ENCODE measurements at regions not wholly inside any gene's neighbourhood (a gene's known extent, or its start where the extent isn't known, plus 50 kb on each side); places are given as distances from the start of the nearest gene placed in this dataset.

GRCh38 chr2:12486205-12487118 lies 230.3 kb upstream of the TRIB2 start:
- peaks cover 8% of the 10 kb centered on the region; the same call in 1 of the 2 replicates for H3K9me3 ChIP-seq (ENCODE audit: control insufficient read depth, insufficient read depth, low read depth, low read length)
- DNase-seq (ENCODE audit: low read depth, low spot score) (no peak), ATAC-seq (peak; percentile 68)
- 0 out of 2 replicates have a peak, but pooled peaks cover 4% of the 10 kb centered on the region for H3K4me1 ChIP-seq (ENCODE audit: control insufficient read depth, insufficient read depth, low read length)
- H3K27me3 ChIP-seq (ENCODE audit: control insufficient read depth, insufficient read depth, low read length): no peaks in the 10 kb centered on the region
- no peak overlapping the region for H3K27ac ChIP-seq (ENCODE audit: low read length)
- POLR2A ChIA-PET: no interaction called here
- BruUV-seq (replicated peaks): no TSS peak
- CTCF ChIA-PET: no interaction called here
- H3K4me3 ChIP-seq (ENCODE audit: low read depth in 2 of 2, low read length in 2 of 2): no peak overlapping the region
- in situ Hi-C loops (cut with HindIII; ENCODE audit: low pct_unique_long_range_greater_than_20kb, low sequenced_read_pairs): no loop called here
- no peaks in the 10 kb centered on the region for H3K36me3 ChIP-seq (ENCODE audit: control insufficient read depth, insufficient read depth, low read length)
- TF ChIP-seq SIN3A (IDR thresholded peaks at IDR 0.05; ENCODE audit: borderline replicate concordance, insufficient read depth, low read depth, low read length) (no peak), REST (IDR thresholded peaks at IDR 0.05; ENCODE audit: insufficient read depth in 1 of 2, low read depth in 2 of 2, low read length in 1 of 2) (no peak), TCF7L2 (IDR thresholded peaks at IDR 0.05; ENCODE audit: low read depth, low read length) (no peak; the same call in 1 of the 2 replicates), POLR2AphosphoS5 (IDR thresholded peaks at IDR 0.05; ENCODE audit: low read depth, low read length) (no peak)
- TF ChIP-seq, protein P1, sequence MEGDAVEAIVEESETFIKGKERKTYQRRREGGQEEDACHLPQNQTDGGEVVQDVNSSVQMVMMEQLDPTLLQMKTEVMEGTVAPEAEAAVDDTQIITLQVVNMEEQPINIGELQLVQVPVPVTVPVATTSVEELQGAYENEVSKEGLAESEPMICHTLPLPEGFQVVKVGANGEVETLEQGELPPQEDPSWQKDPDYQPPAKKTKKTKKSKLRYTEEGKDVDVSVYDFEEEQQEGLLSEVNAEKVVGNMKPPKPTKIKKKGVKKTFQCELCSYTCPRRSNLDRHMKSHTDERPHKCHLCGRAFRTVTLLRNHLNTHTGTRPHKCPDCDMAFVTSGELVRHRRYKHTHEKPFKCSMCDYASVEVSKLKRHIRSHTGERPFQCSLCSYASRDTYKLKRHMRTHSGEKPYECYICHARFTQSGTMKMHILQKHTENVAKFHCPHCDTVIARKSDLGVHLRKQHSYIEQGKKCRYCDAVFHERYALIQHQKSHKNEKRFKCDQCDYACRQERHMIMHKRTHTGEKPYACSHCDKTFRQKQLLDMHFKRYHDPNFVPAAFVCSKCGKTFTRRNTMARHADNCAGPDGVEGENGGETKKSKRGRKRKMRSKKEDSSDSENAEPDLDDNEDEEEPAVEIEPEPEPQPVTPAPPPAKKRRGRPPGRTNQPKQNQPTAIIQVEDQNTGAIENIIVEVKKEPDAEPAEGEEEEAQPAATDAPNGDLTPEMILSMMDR (IDR thresholded peaks at IDR 0.05): no peak
- intact Hi-C loops (cut with micrococcal nuclease; ENCODE audit: unreplicated experiment): no loop called here

DNA sequence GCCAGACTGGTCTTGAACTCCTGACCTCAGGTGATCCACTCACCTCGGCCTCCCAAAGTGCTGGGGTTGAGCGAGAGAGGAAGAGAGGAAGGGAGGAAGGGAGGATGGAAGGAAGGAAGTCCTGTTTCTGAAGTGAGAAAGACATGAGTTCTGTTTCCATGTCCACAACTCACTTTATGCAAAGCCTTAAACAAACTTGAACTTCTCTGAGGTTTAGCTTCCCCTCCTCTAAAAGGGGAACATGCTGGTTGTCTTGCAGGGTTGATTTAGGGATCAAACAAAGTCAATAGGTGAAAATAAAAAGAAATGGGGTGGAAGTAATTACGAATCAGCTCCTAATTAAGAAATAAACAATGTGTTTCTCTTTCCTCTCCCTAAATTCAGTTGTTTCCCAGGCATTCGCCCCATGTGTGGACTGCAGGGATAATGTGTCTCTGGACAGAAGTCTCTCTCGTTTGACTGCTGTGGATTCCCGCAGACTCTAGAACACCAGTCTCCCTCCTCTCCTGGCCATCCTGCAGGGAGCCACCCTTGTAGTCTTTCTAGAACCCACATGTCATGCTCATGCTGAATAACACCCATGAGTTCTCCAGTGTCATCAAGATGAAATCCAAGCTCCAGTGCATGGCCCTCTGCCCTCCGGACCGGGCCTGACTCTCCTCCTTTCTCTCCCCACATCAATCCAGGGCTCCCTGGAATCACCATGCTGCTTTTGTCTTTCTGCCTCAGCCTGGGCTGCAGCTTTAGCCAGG lies 229.3 kb upstream of the TRIB2 start:
- no peak overlapping the region for H3K27ac ChIP-seq (ENCODE audit: low read length)
- 0 out of 2 replicates have a peak, but pooled peaks cover 4% of the 10 kb centered on the region for H3K4me1 ChIP-seq (ENCODE audit: control insufficient read depth, insufficient read depth, low read length)
- H3K27me3 ChIP-seq (ENCODE audit: control insufficient read depth, insufficient read depth, low read length): no peaks in the 10 kb centered on the region
- in situ Hi-C loops (cut with HindIII; ENCODE audit: low pct_unique_long_range_greater_than_20kb, low sequenced_read_pairs) (no loop called here), intact Hi-C loops (cut with micrococcal nuclease; ENCODE audit: unreplicated experiment) (no loop called here)
- CTCF ChIA-PET: no interaction called here
- ATAC-seq: no peak
- DNase-seq (ENCODE audit: low read depth, low spot score): no peak
- no peak overlapping the region for H3K4me3 ChIP-seq (ENCODE audit: low read depth in 2 of 2, low read length in 2 of 2)
- POLR2A ChIA-PET: no interaction called here
- BruUV-seq (replicated peaks): no TSS peak
- no peaks in the 10 kb centered on the region for H3K36me3 ChIP-seq (ENCODE audit: control insufficient read depth, insufficient read depth, low read length)
- peaks cover 8% of the 10 kb centered on the region; the same call in 1 of the 2 replicates for H3K9me3 ChIP-seq (ENCODE audit: control insufficient read depth, insufficient read depth, low read depth, low read length)
- TF ChIP-seq REST (IDR thresholded peaks at IDR 0.05; ENCODE audit: insufficient read depth in 1 of 2, low read depth in 2 of 2, low read length in 1 of 2) (no peak), SIN3A (IDR thresholded peaks at IDR 0.05; ENCODE audit: borderline replicate concordance, insufficient read depth, low read depth, low read length) (no peak), TCF7L2 (IDR thresholded peaks at IDR 0.05; ENCODE audit: low read depth, low read length) (no peak), POLR2AphosphoS5 (IDR thresholded peaks at IDR 0.05; ENCODE audit: low read depth, low read length) (no peak)
- TF ChIP-seq, protein P1 (IDR thresholded peaks at IDR 0.05): no peak

All from Panc1 (cell line).